ENCODE measurements at regions not wholly inside any gene's neighbourhood (a gene's known extent, or its start where the extent isn't known, plus 50 kb on each side); places are given as distances from the start of the nearest gene placed in this dataset.

GRCh38 chr7:26512737-26513136 is 221.1 kb downstream of the SNX10 start (continued):
- no peak for TF ChIP-seq CHD7 (IDR thresholded peaks at IDR 0.05; ENCODE audit: insufficient replicate concordance, low read length)
- TF ChIP-seq BCL11A (IDR thresholded peaks at IDR 0.05; ENCODE audit: low read depth in 2 of 2, low read length in 2 of 2) = no peak
- TF ChIP-seq MAFK (IDR thresholded peaks at IDR 0.05; ENCODE audit: low read depth, low read length) = no peak
- no peak for TF ChIP-seq FOSL1 (IDR thresholded peaks at IDR 0.05; ENCODE audit: insufficient read depth, low read depth, low read length)
- TF ChIP-seq SP4 (IDR thresholded peaks at IDR 0.05; ENCODE audit: low read length) = no peak
- TF ChIP-seq GTF2F1 (IDR thresholded peaks at IDR 0.05; ENCODE audit: borderline replicate concordance, low read depth, low read length) = no peak
- TF ChIP-seq SP1 (IDR thresholded peaks at IDR 0.05; ENCODE audit: low read depth, low read length) = no peak
- no peak for TF ChIP-seq SAP30 (IDR thresholded peaks at IDR 0.05; ENCODE audit: insufficient read depth, insufficient replicate concordance, low read length)
- no peak for TF ChIP-seq KDM1A (IDR thresholded peaks at IDR 0.05; ENCODE audit: borderline replicate concordance, low read length)
- no peak for TF ChIP-seq POU5F1 (IDR thresholded peaks at IDR 0.05; ENCODE audit: low read depth, low read length)
- TF ChIP-seq SUZ12 (IDR thresholded peaks at IDR 0.05; ENCODE audit: low read length) = no peak
- TF ChIP-seq SIN3A (conservative IDR thresholded peaks at IDR 0.05 in 1 of 2, IDR thresholded peaks at IDR 0.05 in 1 of 2; ENCODE audit: low read depth in 1 of 2, low read length in 2 of 2) = no peak
- TF ChIP-seq ZNF274 (IDR thresholded peaks at IDR 0.05; ENCODE audit: borderline replicate concordance, extremely low read depth, low read length) = no peak
